Ecto neural progenitor cell (in vitro differentiated cells): ENCODE measurements at regions not wholly inside any gene's neighbourhood (a gene's known extent, or its start where the extent isn't known, plus 50 kb on each side); places are given as distances from the start of the nearest gene placed in this dataset.
"Not testable (repeated sequence)": the region's sequence is repeated elsewhere in the genome, so short reads cannot be mapped to it uniquely, and the experiment has no call there.

Experiments used
- DNase-seq: peaks from one replicate; pipeline ENCODE4 v3.0.0-alpha.2; 2018; ENCODE audit warnings: low spot score

DNA sequence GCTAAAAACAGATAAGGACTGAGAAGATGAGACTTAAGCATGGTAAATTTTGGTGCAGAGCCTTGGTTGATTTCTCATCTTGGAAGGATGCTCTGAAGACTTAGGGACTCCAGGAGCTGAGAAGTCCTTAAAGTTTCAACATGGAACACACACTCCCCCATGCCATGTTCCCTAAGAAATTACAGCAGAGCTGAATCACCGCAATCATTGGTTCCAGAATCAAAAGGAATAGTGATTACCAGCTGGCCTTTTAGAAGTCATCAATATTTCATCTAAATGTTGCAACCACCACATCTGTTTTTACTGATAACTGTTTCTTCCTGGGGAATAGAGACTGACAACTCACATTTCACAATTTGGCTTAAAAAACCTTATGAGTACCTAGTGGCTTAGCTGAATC, 229.3 kb downstream of the MINAR1 start:
- DNase-seq, result no peak

DNA sequence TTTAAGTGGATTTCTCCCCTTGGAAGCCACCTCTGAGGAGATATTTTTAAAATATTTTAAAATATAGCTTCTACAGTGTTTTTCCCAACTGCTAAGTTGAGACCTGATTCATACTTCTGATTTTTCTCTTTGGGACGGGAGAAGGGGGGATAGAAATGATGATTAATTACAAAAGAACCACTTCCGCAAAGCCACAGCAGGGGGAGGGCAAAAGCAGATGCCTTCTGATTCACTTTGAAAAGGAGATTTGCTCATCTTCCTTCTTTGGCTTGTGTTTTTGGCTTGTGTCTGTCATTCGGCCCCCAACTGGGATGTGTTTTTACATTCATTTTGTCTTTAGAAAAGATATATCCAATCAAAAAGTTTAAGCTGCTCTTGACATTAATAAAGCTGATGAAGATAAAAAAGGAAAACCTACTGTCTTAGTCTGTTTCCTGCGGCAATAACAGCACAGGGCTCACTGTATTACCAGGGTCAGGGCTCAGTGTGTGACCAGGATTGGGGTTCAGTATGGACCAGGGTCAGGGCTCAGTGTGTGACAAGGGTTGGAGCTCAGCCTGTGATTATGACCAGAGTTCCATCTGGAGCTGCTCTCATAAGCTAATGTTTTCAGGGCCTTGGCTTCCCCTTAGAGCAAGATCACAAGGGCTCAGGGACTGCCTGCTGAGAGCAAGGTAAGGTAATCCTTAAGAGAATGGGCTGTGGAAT, 223.2 kb downstream of the MTHFS start:
- no peak for DNase-seq

DNA sequence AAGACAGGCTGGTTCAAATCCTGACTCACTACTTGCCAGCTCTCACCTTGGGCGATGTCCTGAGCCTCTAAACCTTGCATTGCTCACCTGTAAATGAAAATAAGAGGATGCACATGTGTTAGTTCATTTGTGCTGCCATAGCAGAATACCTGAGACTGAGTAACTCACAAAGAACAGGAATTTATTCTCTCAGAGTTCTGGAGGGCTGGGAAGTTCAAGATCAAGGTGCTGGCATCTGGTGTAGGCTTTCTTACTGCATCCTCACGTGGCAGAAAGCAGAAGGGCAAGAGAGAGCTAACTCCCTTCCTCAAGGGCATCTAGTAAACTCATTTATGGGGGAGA, 222.7 kb downstream of the MTHFS start:
- DNase-seq, result no peak

- no peak for DNase-seq
Observed at GRCh38 chr15:79675982-79676381, 220.8 kb downstream of the MTHFS start.

DNA sequence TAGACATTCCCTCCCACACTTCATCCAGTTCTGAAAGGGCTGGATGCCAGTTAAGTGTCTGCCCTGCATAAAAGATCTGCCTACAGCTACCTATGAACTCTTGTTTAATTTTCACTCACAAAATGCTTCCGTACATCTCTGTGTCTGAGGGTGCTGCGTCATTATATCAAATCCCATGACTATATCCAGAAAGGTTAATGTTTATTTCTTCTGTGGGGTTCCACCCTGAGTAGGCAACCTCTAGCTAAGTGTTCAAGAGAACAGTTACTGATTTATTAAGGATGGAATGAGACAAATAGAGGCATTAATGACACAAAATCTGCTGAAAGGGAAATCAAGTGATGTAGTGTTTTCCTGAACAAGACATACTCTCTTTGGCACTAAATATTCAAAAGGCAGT, 220.2 kb downstream of the MTHFS start:
- no peak for DNase-seq

DNA sequence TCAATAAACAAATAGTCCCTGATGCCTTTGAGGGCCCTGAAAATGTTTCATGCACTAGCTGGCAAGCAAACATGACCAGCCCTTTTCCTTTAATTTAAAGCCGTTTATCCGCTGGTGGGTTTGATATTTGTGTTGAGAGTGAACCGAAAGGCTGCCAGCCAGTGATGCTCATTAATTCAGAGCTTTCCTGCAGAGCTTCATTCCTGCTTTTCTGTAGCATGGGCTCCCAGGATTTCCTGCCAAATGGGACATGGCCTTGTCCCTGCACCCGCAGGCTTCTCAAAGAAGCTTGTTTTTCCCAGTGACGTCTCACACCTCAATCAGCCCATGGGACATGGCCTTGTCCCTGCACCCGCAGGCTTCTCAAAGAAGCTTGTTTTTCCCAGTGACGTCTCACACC, 219.6 kb downstream of the MTHFS start:
- no peak for DNase-seq

GRCh38 chr15:79678032-79678701, 218.6 kb downstream of the MTHFS start:
- DNase-seq, result no peak

GRCh38 chr15:79680720-79681119, 216.1 kb downstream of the MTHFS start:
- DNase-seq, result no peak

- no peak for DNase-seq
Observed at GRCh38 chr15:79682285-79682684, 214.5 kb downstream of the MTHFS start.

DNA sequence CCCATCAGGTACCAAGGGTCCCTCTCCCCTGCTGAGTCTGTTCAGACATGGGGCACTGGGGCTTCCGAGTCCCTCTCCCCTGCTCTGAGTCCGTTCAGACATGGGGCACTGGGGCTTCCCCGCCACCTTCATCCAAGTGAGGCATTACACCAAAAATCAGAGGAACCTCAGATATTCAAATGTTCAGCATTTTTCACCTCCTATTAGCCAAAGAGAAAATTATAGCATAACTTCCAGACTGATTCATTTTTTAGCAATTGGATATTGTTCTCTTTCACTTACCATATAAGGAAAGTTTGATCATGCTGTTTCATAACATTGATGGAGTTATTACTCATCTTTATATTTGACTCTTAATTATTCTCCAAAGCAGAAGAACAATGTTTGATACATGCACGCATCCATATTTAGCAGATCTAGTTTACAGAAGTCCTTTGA, 213.9 kb downstream of the MTHFS start:
- DNase-seq, result no peak

DNA sequence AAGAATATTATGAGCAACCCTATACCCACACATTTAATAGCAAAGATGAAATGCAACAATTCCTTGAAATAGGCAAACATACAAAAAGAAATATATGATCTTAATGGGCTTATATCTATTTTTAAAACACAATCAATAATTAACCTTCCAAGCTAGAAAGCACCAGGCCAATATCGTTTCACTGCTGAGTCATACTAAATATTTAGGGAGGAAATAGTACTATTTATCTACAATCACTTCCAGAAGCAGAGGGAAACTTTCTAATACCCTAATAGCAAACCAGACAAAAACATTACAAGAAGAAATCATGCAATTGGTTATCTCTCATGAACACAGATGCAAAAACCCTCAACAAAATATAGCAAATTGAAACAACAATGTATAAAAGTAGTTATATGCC, 207.8 kb downstream of the MTHFS start:
- DNase-seq, result no peak

DNA sequence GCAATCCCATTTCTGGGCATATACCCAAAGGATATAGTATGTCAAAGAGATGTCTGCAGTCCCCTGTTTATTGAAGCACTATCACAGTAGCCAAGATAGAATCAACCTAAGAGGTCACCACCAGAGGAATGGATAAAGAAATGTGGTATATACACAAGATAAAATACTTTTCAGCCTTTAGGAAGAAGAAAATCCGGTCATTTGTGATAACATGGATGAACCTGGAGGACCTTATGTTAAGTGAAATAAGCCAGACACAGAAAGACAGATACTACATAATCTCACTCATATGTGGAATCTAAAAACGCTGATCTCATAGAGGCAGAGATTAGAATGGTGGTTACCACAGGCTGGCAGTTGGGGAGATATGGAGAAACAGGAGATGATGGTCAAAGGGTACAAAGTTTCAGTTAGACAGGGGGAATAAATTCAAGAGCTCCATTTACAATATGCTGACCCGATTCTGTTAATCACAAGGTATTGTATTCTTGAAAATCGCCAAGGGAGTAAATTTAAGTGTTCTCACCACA, 195.8 kb downstream of the MTHFS start:
- no peak for DNase-seq

DNA sequence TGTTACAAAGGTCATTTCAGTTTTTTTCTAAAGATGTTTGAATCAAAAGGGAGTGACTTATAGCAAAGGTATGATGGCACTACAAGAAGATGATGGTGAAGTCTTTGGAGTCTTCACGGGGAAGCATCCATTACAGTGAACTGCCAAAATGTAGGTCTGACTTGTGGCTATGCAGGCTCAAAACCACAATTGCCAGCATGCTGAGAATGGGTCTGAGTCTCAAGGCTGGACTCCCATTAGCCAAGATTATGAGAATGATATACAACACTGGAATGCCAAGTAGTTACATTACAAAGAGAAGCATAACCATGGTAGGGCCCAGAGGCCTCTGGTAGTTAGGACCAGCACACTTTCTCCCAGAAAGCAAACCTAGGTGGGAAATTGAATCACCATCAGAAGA, 194.2 kb downstream of the MTHFS start:
- DNase-seq, result no peak

DNA sequence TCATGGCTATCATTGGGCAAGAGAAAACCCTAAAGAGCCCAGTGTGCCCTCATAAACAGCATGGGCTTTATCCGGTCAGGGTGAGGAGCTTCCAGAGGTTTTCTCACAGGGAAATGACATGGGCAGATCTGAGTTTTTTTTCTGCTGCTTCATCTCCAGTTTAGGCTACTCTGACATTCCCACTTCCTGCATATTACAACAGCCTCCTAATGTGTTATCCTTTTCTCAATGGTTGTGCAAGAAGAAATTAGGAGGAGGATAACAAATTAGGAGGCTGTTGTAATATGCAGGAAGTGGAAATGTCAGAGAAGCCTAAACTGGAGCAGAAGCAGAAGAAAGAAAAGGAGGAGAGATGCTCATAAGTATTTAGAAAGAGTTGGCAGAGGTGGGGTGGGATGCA, 175.6 kb downstream of the MTHFS start:
- no peak for DNase-seq

GRCh38 chr15:79724312-79724711, 172.5 kb downstream of the MTHFS start:
- DNase-seq, result no peak

- no peak for DNase-seq
Observed at GRCh38 chr15:79724804-79725203, 172.0 kb downstream of the MTHFS start.

DNA sequence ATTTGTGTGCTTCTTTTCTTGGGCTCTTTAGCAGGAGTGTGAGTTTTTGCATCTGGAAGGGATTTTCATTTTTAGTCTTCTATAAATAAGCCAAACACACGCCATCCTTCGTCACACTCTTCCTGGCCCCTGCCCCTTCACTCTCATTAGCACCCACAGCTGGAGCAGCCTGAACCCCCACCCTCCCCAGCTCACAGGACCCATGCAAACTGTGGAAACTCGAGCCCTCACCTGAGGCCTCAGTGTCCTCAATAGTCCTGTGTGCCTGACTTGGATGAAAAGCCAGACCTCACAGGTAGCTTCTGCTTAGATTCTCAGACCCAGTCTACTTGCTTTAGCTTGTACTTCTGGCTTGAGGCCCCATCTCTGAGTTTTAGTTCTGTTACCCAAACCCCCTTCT, 167.9 kb downstream of the MTHFS start:
- no peak for DNase-seq

DNA sequence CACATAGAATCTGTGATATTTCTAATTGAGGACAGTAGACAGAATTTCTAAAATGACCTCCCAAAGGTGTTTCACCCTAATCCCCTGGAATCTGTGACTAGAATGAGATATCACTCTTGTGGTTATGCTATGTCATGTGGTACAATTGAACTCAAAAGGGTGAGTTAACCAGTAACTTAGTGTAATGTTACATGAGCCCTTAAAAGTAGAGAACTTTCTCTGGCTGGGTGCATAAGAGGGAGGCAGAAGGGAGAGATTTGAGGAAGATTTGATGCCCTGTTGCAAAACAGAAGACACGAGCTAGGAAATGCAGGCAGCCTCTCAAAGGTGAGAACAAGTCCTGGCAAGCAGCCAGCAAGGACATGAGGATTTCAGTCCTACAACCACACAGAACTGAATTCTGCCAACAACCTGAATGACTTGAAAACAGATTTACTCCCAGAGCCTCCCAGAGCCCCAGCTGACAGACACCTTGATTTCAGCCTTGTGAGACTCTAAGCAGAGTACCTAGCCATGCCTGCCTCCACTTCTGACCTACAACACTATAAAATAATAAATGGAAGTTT, 160.3 kb downstream of the MTHFS start:
- no peak for DNase-seq

GRCh38 chr15:79738143-79738542, 158.7 kb downstream of the MTHFS start:
- DNase-seq, result no peak

DNA sequence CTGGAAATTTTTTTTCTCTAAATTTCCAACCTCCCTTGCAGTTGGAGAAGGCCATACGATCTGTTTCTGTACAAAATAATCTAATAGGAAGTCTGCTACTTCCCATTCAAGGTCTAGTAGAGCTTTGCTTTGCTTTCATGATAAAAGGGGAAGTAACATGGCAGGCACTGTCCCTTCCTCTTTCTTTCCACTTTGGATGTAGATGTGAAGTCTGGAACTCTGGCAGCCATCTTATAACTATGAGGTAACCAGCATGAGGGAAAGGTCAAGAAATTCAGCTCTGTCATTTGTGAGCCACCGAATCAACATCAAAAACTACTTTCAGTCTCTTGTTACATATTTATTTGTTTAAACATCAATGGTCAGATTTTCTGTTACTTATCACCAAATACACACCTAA, 156.3 kb downstream of the MTHFS start:
- no peak for DNase-seq

DNA sequence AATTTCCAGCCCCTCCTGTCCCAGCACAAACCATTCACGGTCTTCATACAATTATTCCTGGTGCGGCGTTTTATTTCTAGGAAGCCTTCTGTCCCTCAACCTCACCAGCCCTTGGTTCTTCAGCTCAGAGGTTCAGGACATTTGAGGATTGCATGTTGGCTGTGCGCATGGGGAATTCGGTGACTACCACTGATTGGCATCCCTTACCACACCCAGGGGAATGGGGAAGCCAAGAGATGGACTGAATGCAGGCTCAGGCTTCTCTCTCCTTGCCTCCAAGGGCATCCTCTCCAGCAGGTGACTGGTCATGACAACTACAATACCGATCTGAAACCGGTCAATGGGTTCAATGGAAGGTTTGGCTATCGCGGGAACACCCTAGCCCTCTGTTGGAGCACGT, 153.8 kb downstream of the MTHFS start:
- no peak for DNase-seq

DNA sequence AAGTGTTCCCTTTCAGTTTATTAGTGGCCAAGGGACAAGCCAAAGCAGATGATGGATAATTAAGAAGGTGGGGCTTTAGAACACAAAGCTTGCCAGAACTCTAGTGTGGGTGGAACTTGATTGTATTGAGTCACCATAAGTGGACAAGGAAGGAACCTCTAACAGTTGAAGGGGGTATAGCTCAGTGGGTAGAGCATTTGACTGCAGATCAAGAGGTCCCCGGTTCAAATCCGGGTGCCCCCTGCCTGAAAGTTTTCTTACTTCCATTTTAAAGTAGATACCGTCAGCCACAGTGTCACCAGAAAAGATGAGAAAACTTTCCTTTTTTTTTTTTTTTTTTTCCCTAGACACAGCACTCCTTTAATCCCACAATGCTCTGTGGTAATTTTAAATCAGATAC, 152.3 kb downstream of the MTHFS start:
- DNase-seq, result not testable (repeated sequence)

- no peak for DNase-seq
Observed at GRCh38 chr15:79756365-79756764, 140.4 kb downstream of the MTHFS start.

DNA sequence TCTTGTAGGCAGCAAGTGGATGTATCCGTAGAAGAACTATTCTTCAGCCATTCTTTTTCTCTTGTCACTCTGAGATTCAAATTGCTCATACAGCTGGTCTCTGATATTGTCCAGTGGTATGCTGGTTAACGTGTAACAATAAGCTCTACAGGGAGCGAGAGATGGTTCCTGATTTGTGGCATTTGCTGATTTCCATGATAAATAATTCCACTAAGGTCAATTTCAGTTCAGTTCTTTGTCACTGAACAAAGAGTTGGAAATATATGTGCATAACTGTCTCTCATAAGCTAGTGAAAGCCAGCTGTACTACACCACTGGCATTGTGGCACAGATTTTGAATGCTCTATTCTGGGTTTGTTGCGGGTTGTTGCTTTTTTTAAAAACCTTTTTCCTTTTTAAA, 131.7 kb downstream of the MTHFS start:
- DNase-seq, result no peak
